Mucosa of descending colon (tissue), 3 donors: ENCODE measurements at regions not wholly inside any gene's neighbourhood (a gene's known extent, or its start where the extent isn't known, plus 50 kb on each side); places are given as distances from the start of the nearest gene placed in this dataset.

Source experiments
- ATAC-seq: fragments of 200-7000 bp; cut with Tn5 transposase; one replicate; pipeline ENCODE4 v1.9.1; 2020; ENCODE audit warnings: mild to moderate bottlenecking, moderate library complexity
- DNase-seq, 3 donors: peaks; one replicate each; pipeline ENCODE4 v3.0.0-alpha.2; 2020
- H3K36me3 ChIP-seq: fragments of 200-600 bp; one replicate; pipeline ENCODE4 v1.8.0; 2021; ENCODE audit warnings: low read depth, mild to moderate bottlenecking
- H3K4me1 ChIP-seq: fragments of 200-600 bp; one replicate; pipeline ENCODE4 v1.8.0; 2021; ENCODE audit warnings: low read depth, mild to moderate bottlenecking
- H3K4me3 ChIP-seq: fragments of 200-600 bp; one replicate; pipeline ENCODE4 v1.8.0; 2021; ENCODE audit warnings: mild to moderate bottlenecking
- H3K9me3 ChIP-seq: fragments of 200-600 bp; one replicate; pipeline ENCODE4 v1.8.0; 2021; ENCODE audit warnings: mild to moderate bottlenecking
- CTCF ChIP-seq: fragments of 200-600 bp; IDR thresholded peaks from one replicate; pipeline ENCODE4 v1.8.0; 2022; ENCODE audit warnings: antibody characterized with exemption, mild to moderate bottlenecking
- intact Hi-C, 2 donors: fragments of 100-400 bp; cut with DNase I in 1 of 2; cut with micrococcal nuclease in 1 of 2; formaldehyde crosslinking; loops; one replicate each; pipeline versions ENCODE4 v1.11.0 to v1.11.1; 2022; cut with DNase I, micrococcal nuclease
- donor health status: DM: no; HTN: no; CAD: no; lungs with moderate emphysema.
- donor health status: DM: no; HTN: no; CAD: no.
- donor health status: DM: no; HTN: yes; CAD: no.

- no peaks in the 10 kb centered on the region for H3K36me3 ChIP-seq
- no peak overlapping the region for H3K4me3 ChIP-seq
- TF ChIP-seq CTCF, result no peak
- ATAC-seq (peak; percentile 45), DNase-seq (no peak)
- intact Hi-C loops, result no loop called here
- peaks cover 5% of the 10 kb centered on the region for H3K4me1 ChIP-seq
- no peaks in the 10 kb centered on the region for H3K9me3 ChIP-seq
Observed at GRCh38 chr3:171944118-171945016, 95.0 kb upstream of the FNDC3B start.

GRCh38 chr3:171948674-171949073 is 90.7 kb upstream of the FNDC3B start:
- no peak overlapping the region for H3K4me3 ChIP-seq
- H3K4me1 ChIP-seq, result peaks cover 11% of the 10 kb centered on the region
- intact Hi-C loops, result no loop called here
- no peaks in the 10 kb centered on the region for H3K36me3 ChIP-seq
- H3K9me3 ChIP-seq, result no peaks in the 10 kb centered on the region
- TF ChIP-seq CTCF, result no peak
- DNase-seq (no peak), ATAC-seq (no peak)

GRCh38 chr3:171949554-171949953 is 89.8 kb upstream of the FNDC3B start:
- intact Hi-C loops, result no loop called here

DNA sequence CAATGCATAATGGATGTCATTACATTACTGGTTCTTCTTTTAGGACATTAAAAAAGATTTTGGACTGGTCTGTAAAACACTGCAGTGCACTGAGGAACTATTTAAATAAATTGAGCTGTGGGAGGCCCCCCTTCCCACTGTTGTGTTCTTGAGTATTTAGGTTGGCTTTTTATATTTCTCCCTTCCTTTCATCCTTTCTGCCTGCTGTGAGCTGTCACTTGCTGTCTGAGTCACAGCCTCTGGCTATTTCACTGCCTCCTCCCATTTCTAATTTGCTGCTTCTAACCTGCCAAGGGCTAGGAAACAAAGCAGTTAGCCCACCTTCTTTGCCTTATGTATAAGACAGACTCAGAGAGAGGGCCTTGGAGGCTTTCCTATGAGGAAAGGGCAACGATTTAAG is 89.0 kb upstream of the FNDC3B start:
- TF ChIP-seq CTCF, result no peak
- no peak overlapping the region for H3K4me3 ChIP-seq
- no peaks in the 10 kb centered on the region for H3K9me3 ChIP-seq
- peaks cover 8% of the 10 kb centered on the region for H3K4me1 ChIP-seq
- ATAC-seq (no peak), DNase-seq (no peak)
- intact Hi-C loops, result no loop called here
- no peaks in the 10 kb centered on the region for H3K36me3 ChIP-seq

More at GRCh38 chr3:171949554-171949953, 89.8 kb upstream of the FNDC3B start:
- DNase-seq (no peak), ATAC-seq (no peak)
- H3K4me3 ChIP-seq, result no peak overlapping the region
- H3K9me3 ChIP-seq, result no peaks in the 10 kb centered on the region
- H3K4me1 ChIP-seq, result peaks cover 10% of the 10 kb centered on the region
- no peak for TF ChIP-seq CTCF
- no peaks in the 10 kb centered on the region for H3K36me3 ChIP-seq

GRCh38 chr3:171951597-171951996 is 87.8 kb upstream of the FNDC3B start:
- no peak for ATAC-seq
- Histone ChIP-seq H3K9me3 (no peaks in the 10 kb centered on the region), H3K4me1 (peaks cover 8% of the 10 kb centered on the region), H3K36me3 (no peaks in the 10 kb centered on the region), H3K4me3 (no peak overlapping the region)
- TF ChIP-seq CTCF, result no peak
- DNase-seq, result no peak
- intact Hi-C loops, result no loop called here
